GM23248 (cell line): ENCODE measurements at regions not wholly inside any gene's neighbourhood (a gene's known extent, or its start where the extent isn't known, plus 50 kb on each side); places are given as distances from the start of the nearest gene placed in this dataset.

ENCODE experiments used
- EZH2 ChIP-seq: fragments of 200-600 bp; sonication (generic); IDR thresholded peaks from 2 replicates; pipeline ENCODE4 v1.6.1; 2018; ENCODE audit warnings: antibody characterized with exemption, mild to moderate bottlenecking; ENCODE audit not compliant: insufficient read depth, poor library complexity, severe bottlenecking
- EZH2phosphoT487 ChIP-seq: fragments of 200-600 bp; sonication (generic); IDR thresholded peaks from 2 replicates; pipeline ENCODE4 v1.6.1; 2018; ENCODE audit warnings: antibody characterized with exemption, moderate library complexity, mild to moderate bottlenecking, low read depth; ENCODE audit not compliant: insufficient read depth

- no peak for TF ChIP-seq EZH2
- no peak for TF ChIP-seq EZH2phosphoT487
Measured at GRCh38 chr4:55012363-55013230, 112.8 kb downstream of the KDR start.
